ENCODE measurements at regions not wholly inside any gene's neighbourhood (a gene's known extent, or its start where the extent isn't known, plus 50 kb on each side); places are given as distances from the start of the nearest gene placed in this dataset.

GRCh38 chr5:88480801-88481499 is 212.3 kb upstream of the TMEM161B start (continued):
- no peak for TF ChIP-seq KLF11 (CRISPR knock-in tag; IDR thresholded peaks at IDR 0.05)

- Histone ChIP-seq H3K36me3 (replicated peaks in 1 of 2; ENCODE audit: control insufficient read depth in 1 of 2, insufficient read depth in 2 of 2, low read length in 2 of 2) (no peaks in the 10 kb centered on the region), H3K79me2 (ENCODE audit: insufficient read depth, low read length) (no peaks in the 10 kb centered on the region), H4K20me1 (ENCODE audit: insufficient read depth, low read length) (no peaks in the 10 kb centered on the region), H3K27me3 (ENCODE audit: control insufficient read depth in 1 of 2, insufficient read depth in 2 of 2, low read length in 2 of 2) (no peaks in the 10 kb centered on the region), H3K4me1 (ENCODE audit: insufficient read depth, low read length) (no peaks in the 10 kb centered on the region), H3K27ac (ENCODE audit: extremely low read length, insufficient read depth, low read length) (no peak overlapping the region), H2AFZ (ENCODE audit: low read length) (no peak overlapping the region), H3K4me2 (ENCODE audit: low read depth, low read length) (no peak overlapping the region), H3K9ac (ENCODE audit: insufficient read depth, low read depth, low read length) (no peak overlapping the region), H3K4me3 (replicated peaks in 1 of 3; ENCODE audit: insufficient read depth in 1 of 3, low read depth in 2 of 3, low read length in 3 of 3) (no peak overlapping the region), H3K9me3 (ENCODE audit: low read length) (no peaks in the 10 kb centered on the region)
- TF ChIP-seq ZBTB46 (CRISPR knock-in tag; IDR thresholded peaks at IDR 0.05; ENCODE audit: borderline replicate concordance), result no peak
- no peak for TF ChIP-seq SIN3B (IDR thresholded peaks at IDR 0.05; ENCODE audit: low read length)
- no peak for TF ChIP-seq ZNF691 (CRISPR knock-in tag; IDR thresholded peaks at IDR 0.05; ENCODE audit: borderline replicate concordance, low read depth)
- TF ChIP-seq RFXAP (CRISPR knock-in tag; IDR thresholded peaks at IDR 0.05; ENCODE audit: borderline replicate concordance), result no peak
- TF ChIP-seq IRF2 (CRISPR knock-in tag; IDR thresholded peaks at IDR 0.05), result no peak
- TF ChIP-seq ZNF12 (CRISPR knock-in tag; IDR thresholded peaks at IDR 0.05), result no peak
- no peak for TF ChIP-seq HNRNPH1 (optimal IDR thresholded peaks at IDR 0.05; ENCODE audit: low read depth, low read length)
- TF ChIP-seq MLX (CRISPR knock-in tag; IDR thresholded peaks at IDR 0.05), result no peak
- no peak for TF ChIP-seq SMARCE1 (IDR thresholded peaks at IDR 0.05; ENCODE audit: borderline replicate concordance)
- TF ChIP-seq HMGXB3 (CRISPR knock-in tag; IDR thresholded peaks at IDR 0.05; ENCODE audit: borderline replicate concordance), result no peak
- TF ChIP-seq REXO4 (CRISPR knock-in tag; IDR thresholded peaks at IDR 0.05; ENCODE audit: borderline replicate concordance), result no peak
- DNase-seq (ENCODE audit: low spot score) (no peak), ATAC-seq (no peak), FAIRE-seq (no peak)
- BruUV-seq (replicated peaks), result no TSS peak
- 14% methylated on average over 4 of the region's 4 CpGs for WGBS (ENCODE audit: low lambda C conversion rate)
- CTCF ChIA-PET (ENCODE audit: low intra/inter-chr PET ratio, low total read pairs), result no interaction called here
- POLR2A ChIA-PET, result no interaction called here
- in situ Hi-C loops (cut with HindIII; ENCODE audit: extremely low pct_ligation_motif_present, low pct_unique_long_range_greater_than_20kb), result no loop called here
- intact Hi-C loops (cut with micrococcal nuclease; ENCODE audit: unreplicated experiment), result no loop called here
Observed at GRCh38 chr5:88480245-88480644, 211.6 kb upstream of the TMEM161B start.
